Muscle layer of colon (tissue), 2 donors: ENCODE measurements at regions not wholly inside any gene's neighbourhood (a gene's known extent, or its start where the extent isn't known, plus 50 kb on each side); places are given as distances from the start of the nearest gene placed in this dataset.
"Not testable (repeated sequence)": the region's sequence is repeated elsewhere in the genome, so short reads cannot be mapped to it uniquely, and the experiment has no call there.

ENCODE experiments used
- H3K27ac ChIP-seq: one replicate; pipeline ENCODE4 v1.7.0; 2013; ENCODE audit warnings: low read depth, mild to moderate bottlenecking, low read length, moderate library complexity
- H3K27me3 ChIP-seq, 2 donors: one replicate each; pipeline ENCODE4 v1.7.0; 2013; ENCODE audit warnings: low read length in 2 of 2, mild to moderate bottlenecking in 2 of 2; ENCODE audit not compliant: insufficient read depth in 2 of 2, control insufficient read depth in 1 of 2
- H3K36me3 ChIP-seq: one replicate; pipeline ENCODE4 v1.7.0; 2013; ENCODE audit warnings: mild to moderate bottlenecking, low read length; ENCODE audit not compliant: insufficient read depth
- H3K4me1 ChIP-seq: one replicate; pipeline ENCODE4 v1.7.0; 2013; ENCODE audit warnings: mild to moderate bottlenecking, low read length; ENCODE audit not compliant: insufficient read depth
- H3K4me3 ChIP-seq, 2 donors: one replicate each; pipeline ENCODE4 v1.7.0; 2013; ENCODE audit warnings: low read length in 2 of 2, low read depth in 1 of 2, mild to moderate bottlenecking in 1 of 2, moderate library complexity in 1 of 2
- H3K9ac ChIP-seq: one replicate; pipeline ENCODE4 v1.7.0; 2013; ENCODE audit warnings: low read length
- H3K9me3 ChIP-seq: one replicate; pipeline ENCODE4 v1.7.0; 2013; ENCODE audit warnings: mild to moderate bottlenecking, low read length
- donor health status: abdominal sarcoma.
- donor health status: Adenocarcinoma of cecum.

DNA sequence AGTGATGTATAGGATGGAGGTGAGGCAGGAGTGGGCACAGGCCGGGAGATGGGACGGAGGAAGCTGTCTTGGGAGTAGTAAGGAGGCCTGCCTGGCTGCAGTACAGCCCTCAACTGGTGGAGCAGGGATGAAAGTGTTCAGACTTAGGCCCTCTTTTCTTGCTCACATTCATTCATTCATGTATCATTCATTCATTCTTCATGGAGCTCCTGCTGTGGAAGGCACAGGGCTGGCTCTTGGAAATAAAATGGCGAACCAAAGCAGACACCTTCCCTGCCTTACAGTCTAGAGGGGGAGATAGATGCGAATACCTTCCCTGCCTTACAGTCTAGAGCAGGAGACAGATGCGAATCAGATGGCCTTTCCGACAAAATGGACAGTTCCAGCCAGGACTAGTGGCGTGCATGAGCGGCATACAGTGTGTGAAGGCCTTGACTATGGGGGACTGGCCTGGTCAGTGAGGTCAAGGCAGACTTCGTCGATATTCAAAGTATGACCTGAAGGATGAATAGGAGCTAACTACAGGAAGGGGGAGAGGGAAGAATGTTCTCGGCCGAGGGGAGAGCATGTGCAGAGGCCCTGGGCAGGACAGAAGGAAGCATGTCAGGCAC is 143.2 kb upstream of the TLE3 start:
- H3K27me3 ChIP-seq = no peaks in the 10 kb centered on the region
- H3K9ac ChIP-seq = no peak overlapping the region
- H3K27ac ChIP-seq = no peak overlapping the region
- H3K36me3 ChIP-seq = no peaks in the 10 kb centered on the region
- H3K9me3 ChIP-seq = no peaks in the 10 kb centered on the region
- no peak overlapping the region for H3K4me3 ChIP-seq
- H3K4me1 ChIP-seq = peaks cover 6% of the 10 kb centered on the region

GRCh38 chr15:70240082-70240481 is 142.4 kb upstream of the TLE3 start:
- Histone ChIP-seq H3K4me3 (no peak overlapping the region), H3K27me3 (no peaks in the 10 kb centered on the region), H3K27ac (no peak overlapping the region), H3K9me3 (no peaks in the 10 kb centered on the region), H3K36me3 (no peaks in the 10 kb centered on the region), H3K9ac (no peak overlapping the region), H3K4me1 (peaks cover 15% of the 10 kb centered on the region)

- no peak overlapping the region for H3K9ac ChIP-seq
- no peaks in the 10 kb centered on the region for H3K9me3 ChIP-seq
- no peak overlapping the region for H3K27ac ChIP-seq
- H3K27me3 ChIP-seq = no peaks in the 10 kb centered on the region
- H3K36me3 ChIP-seq = no peaks in the 10 kb centered on the region
- H3K4me3 ChIP-seq = no peak overlapping the region
- H3K4me1 ChIP-seq = peaks cover 26% of the 10 kb centered on the region
These were observed 141.2 kb upstream of the TLE3 start for GRCh38 chr15:70238917-70239316.

DNA sequence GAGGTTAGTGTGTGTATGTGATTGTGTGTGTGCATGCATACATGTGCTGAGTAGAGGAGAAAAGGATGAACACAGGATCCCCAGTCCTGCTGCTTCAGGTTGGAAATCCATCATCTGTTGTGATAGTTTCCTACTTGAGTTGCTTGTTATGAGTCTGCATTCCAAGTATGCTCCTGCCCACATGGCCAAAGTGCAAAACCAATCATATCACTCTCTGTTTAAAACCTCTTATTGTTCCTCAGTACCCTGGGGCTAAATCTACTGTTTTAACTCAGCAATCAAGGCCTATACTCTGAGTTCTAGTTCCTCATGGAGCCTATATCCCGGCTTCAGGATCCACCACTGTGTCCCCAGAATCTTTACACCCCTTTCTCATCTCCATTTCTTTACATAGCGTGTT is 139.9 kb upstream of the TLE3 start:
- Histone ChIP-seq H3K27ac (no peak overlapping the region), H3K4me3 (no peak overlapping the region), H3K4me1 (peaks cover 26% of the 10 kb centered on the region), H3K36me3 (no peaks in the 10 kb centered on the region), H3K27me3 (no peaks in the 10 kb centered on the region), H3K9me3 (no peaks in the 10 kb centered on the region), H3K9ac (no peak overlapping the region)

GRCh38 chr15:70236341-70237086 is 138.8 kb upstream of the TLE3 start:
- H3K9me3 ChIP-seq = peaks cover 3% of the 10 kb centered on the region
- H3K36me3 ChIP-seq = no peaks in the 10 kb centered on the region
- H3K27ac ChIP-seq = no peak overlapping the region
- no peak overlapping the region for H3K4me3 ChIP-seq
- H3K4me1 ChIP-seq = peaks cover 26% of the 10 kb centered on the region
- no peaks in the 10 kb centered on the region for H3K27me3 ChIP-seq
- H3K9ac ChIP-seq = no peak overlapping the region

- H3K36me3 ChIP-seq = no peaks in the 10 kb centered on the region
- H3K4me3 ChIP-seq = no peak overlapping the region
- no peaks in the 10 kb centered on the region for H3K27me3 ChIP-seq
- no peak overlapping the region for H3K9ac ChIP-seq
- H3K9me3 ChIP-seq = peaks cover 3% of the 10 kb centered on the region
- peak overlapping the region; percentile 72 for H3K27ac ChIP-seq
- H3K4me1 ChIP-seq = peaks cover 26% of the 10 kb centered on the region
These were observed 137.6 kb upstream of the TLE3 start for GRCh38 chr15:70235347-70235746.

DNA sequence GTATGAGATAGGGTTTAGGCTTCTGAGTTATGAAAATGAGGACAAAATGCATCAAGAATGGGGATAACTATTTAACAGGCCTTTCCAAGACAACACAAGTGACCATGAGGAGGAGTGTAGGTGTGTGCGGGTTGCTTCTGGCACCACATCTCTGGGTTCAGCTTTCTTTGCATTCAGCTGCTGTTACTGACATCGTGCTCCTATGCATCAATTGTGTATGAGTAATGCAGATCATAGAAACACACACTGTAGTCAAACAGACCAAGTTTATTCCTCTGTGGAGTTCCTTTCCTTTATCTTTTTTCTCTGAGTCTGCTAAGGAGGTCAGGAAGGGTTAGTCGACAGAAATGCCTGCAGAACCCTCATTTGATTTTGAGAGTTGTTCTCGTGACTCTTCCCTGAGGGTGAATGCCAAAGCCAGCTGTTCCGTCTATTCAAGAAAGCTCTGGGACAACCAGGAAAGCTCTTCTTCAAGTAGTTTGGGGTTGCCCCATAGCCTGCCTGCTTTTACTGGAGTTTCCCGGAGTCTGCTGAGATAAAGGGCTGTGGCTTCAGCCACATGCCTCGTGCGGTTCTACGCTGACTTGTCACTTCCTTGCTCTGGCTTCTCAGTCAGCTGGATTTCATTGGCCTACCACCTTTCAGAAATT is 136.7 kb upstream of the TLE3 start:
- Histone ChIP-seq H3K4me3 (no peak overlapping the region), H3K9ac (no peak overlapping the region), H3K9me3 (peaks cover 3% of the 10 kb centered on the region), H3K27me3 (no peaks in the 10 kb centered on the region), H3K4me1 (peaks cover 26% of the 10 kb centered on the region), H3K27ac (peak overlapping the region; percentile 6), H3K36me3 (no peaks in the 10 kb centered on the region)

GRCh38 chr15:70231484-70231883 is 133.8 kb upstream of the TLE3 start:
- no peaks in the 10 kb centered on the region for H3K27me3 ChIP-seq
- peaks cover 25% of the 10 kb centered on the region for H3K4me1 ChIP-seq
- peaks cover 3% of the 10 kb centered on the region for H3K9me3 ChIP-seq
- H3K9ac ChIP-seq = no peak overlapping the region
- no peak overlapping the region for H3K27ac ChIP-seq
- H3K4me3 ChIP-seq = no peak overlapping the region
- H3K36me3 ChIP-seq = no peaks in the 10 kb centered on the region

- not testable (repeated sequence) for H3K9ac ChIP-seq, H3K4me3 ChIP-seq, H3K27ac ChIP-seq, H3K9me3 ChIP-seq, H3K27me3 ChIP-seq, H3K36me3 ChIP-seq, H3K4me1 ChIP-seq
These were observed 130.2 kb upstream of the TLE3 start for GRCh38 chr15:70227918-70228317.

DNA sequence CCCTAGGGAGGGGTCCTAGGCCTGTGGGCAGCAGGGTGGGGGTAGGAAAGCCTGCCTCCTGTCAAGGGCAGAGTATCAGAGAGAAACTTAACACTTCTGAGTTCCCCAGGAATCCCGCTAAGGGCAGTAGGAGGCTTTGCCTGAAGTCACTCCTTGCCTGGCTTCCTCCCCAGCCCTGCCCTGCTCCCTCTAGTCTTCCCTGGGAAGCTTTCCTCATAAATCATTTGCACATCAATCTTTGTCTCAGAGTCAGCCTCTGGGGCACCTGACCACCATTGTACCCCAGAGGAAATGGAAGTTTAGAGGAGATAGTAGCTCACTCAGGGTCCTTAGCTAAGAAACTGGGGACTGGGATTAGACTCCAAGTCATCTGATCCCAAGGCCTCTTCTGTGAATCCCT is 129.4 kb upstream of the TLE3 start:
- Histone ChIP-seq H3K4me1 (peaks cover 5% of the 10 kb centered on the region), H3K36me3 (no peaks in the 10 kb centered on the region), H3K27ac (no peak overlapping the region), H3K4me3 (no peak overlapping the region), H3K9ac (no peak overlapping the region), H3K27me3 (no peaks in the 10 kb centered on the region), H3K9me3 (peaks cover 3% of the 10 kb centered on the region)

GRCh38 chr15:70226337-70226980 is 128.7 kb upstream of the TLE3 start:
- Histone ChIP-seq H3K27ac (no peak overlapping the region), H3K36me3 (no peaks in the 10 kb centered on the region), H3K9me3 (peaks cover under 1% of the 10 kb centered on the region), H3K4me3 (no peak overlapping the region), H3K9ac (no peak overlapping the region), H3K4me1 (peaks cover 5% of the 10 kb centered on the region), H3K27me3 (no peaks in the 10 kb centered on the region)
